ENCODE measurements at regions not wholly inside any gene's neighbourhood (a gene's known extent, or its start where the extent isn't known, plus 50 kb on each side); places are given as distances from the start of the nearest gene placed in this dataset.
"Not testable (repeated sequence)": the region's sequence is repeated elsewhere in the genome, so short reads cannot be mapped to it uniquely, and the experiment has no call there.

DNA sequence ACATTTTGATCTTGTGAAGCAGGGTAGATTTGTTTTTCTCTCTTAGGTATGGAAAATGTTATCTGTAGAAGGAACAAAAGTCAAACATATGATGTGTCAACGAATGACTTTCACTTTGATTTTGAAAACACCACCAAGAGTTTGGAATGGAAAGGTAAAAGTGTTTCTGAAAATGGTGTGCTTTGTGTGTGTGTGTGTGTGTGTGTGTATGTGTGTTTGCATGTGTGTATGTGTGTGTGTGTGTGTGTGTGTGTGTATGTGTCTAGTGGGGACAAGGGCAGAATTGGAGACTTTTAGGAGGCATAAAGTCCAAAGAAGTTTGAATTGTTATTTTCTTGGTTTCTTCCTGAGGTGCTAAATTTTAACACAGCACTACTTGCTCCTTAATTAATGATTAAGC, 115.4 kb upstream of the PRKCQ start:
- no peak for DNase-seq (ENCODE audit: low read depth)

DNA sequence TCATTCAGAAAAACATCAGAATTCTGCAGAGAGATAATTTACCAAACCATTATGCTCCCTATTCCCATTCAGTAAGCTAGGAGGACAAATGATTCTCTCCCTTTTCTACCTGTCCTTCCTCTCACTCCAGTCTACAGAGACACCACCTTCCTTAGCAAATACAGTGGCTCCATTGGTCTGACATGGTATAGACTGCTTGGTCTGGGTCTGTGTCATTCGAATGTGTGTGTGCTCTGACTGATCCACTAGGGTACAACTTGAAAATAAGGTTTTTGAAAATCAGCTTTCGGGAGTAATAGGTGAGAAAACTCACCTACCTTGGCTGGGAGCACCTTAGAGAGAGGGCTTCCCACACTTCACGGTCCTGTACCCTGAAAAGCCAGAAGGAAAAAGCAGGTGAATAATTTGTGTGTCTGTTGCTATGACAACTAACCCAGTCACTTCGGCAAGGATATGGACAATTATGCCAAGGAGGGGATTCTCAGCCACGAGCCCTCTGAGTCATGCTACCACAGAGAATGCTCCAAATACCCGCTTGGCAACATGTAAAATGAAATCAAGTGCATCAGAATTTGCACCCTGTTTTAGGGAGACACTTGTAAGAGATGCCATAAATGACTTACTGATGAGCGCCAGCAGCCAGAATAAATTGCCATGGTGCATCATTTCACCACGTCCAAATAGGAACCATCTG, 114.5 kb upstream of the PRKCQ start:
- DNase-seq (ENCODE audit: low read depth), result no peak

DNA sequence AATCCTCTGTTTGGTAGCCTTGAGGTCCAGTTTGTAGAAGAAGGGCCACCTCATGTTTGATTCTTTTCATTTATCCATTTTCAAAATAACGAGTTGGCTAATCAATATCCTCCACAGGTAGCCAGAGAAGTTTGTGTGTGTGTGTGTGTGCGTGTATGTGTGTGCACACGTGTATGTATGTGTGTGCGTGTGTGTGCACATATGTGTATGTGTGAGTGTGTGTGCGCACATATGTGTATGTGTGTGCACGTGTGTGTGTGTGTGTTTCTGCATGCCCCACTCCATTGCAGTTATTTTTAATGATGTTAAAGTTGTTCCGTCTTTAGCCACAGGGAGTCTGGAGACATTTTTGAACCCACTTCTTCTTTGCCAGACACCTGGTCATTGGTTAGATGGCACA, 112.8 kb upstream of the PRKCQ start:
- no peak for DNase-seq (ENCODE audit: low read depth)

DNA sequence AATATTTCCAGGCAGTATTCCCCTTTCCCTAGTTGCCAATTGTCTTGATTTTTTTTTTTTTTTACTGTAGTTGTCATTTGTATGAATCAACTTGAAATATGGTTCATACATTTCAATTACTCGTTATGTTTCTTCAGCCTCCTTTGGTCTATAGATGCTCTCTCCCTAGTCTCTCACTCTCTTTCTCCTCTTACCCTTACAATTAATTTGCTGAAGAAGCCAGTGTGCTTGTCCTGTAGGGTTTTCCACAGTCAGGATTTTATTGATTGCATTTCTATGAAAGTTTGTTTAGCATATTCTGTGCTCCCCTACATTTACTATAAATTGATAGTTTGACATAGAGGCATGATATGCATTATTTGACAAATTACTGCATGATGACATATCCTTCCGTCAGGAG, 112.0 kb upstream of the PRKCQ start:
- no peak for DNase-seq (ENCODE audit: low read depth)

DNA sequence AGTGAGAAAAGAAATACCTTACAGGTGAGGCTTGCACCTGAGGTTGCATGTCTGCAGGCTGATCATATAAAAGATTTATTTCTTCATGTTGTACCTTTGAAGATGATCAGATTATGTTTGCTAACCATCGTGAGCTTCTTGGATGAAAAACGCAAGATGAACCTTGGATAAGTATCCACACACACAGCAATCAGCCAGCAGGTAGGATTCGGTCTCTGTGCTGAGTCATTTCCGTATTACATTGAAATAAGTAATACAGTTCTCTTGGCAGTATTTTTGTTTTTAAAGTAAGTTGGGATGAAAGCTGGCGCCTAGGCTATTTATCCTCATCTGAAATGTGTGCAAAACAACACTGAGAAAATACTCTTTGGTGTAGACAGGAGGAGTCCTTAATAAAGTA, 109.0 kb upstream of the PRKCQ start:
- no peak for DNase-seq (ENCODE audit: low read depth)

DNA sequence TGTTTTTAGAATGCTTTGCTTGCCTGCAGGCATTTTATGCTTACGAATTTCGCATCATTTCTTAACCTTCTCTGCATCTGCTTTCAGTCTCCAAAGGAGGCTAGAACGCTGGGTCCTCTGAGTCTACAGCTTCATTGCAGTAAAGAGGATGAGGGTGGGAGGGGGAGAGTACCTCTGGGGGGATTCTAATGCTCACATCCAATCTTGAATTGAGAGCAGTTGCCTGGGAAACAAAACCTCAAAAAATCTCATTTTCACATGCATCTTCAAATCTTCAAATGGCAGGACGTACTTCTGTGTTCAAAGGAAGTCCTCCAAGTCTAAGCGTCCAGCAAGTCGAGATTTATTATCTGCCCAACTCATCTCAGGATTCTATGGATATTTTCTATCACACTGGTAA, 100.7 kb upstream of the PRKCQ start:
- no peak for DNase-seq (ENCODE audit: low read depth)

DNA sequence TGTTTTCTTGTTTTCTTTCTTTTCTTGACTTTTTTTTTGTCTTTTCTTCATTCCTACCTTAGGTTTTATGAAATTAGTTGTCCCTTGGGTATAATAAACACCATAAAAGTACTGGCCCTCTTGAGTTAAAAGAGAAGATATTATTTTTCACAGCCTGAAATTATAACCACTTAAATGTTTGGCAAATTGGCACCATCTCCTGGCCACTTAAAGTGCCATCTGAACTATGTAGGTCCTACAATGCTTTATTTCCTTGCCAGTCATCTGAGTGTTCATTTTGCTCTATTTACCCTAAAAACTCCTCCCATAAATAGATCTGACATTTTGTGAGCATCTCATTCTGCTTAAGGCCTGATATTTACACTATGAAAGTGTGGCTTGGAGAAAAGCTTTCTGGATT, 98.9 kb upstream of the PRKCQ start:
- no peak for DNase-seq (ENCODE audit: low read depth)

DNA sequence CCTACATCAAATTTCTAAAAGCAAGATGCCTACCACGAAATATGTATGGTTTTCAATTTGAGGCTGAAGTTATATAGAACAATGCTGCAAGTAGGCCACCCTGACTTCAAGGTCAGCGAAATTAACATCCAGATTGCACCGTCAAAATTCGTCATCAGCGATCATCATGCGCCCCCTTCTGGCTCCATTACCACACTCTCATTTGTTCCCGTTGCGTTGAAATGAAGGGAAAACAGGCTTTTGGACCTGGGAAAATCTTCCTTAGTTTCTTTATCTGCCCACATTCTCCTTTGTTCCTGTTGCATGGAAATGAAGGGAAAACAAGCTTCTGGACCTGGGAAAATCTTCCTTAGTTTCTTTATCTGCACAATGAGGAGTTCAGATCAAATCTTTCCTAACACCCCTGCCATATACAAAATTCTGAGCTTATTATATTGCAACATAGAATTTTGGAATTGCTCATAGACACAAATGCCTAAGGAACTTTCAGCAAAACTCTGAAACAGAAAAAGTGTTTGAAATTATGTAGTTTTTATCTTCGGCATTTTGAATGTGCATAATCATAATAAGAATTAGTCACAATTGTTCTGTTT, 98.2 kb upstream of the PRKCQ start:
- peak; percentile 55 for DNase-seq (ENCODE audit: low read depth)

DNA sequence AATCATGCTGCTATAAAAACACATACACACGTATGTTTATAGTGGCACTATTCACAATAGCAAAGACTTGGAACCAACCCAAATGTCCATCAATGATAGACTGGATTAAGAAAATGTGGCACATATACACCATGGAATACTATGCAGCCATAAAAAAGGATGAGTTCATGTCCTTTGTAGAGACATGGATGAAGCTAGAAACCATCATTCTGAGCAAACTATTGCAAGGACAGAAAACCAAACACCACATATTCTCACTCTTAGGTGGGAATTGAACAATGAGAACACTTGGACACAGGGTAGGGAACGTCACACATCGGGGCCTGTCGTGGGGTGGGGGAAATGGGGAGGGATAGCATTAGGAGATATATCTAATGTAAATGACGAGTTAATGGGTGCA, 97.1 kb upstream of the PRKCQ start:
- not testable (repeated sequence) for DNase-seq (ENCODE audit: low read depth)

DNA sequence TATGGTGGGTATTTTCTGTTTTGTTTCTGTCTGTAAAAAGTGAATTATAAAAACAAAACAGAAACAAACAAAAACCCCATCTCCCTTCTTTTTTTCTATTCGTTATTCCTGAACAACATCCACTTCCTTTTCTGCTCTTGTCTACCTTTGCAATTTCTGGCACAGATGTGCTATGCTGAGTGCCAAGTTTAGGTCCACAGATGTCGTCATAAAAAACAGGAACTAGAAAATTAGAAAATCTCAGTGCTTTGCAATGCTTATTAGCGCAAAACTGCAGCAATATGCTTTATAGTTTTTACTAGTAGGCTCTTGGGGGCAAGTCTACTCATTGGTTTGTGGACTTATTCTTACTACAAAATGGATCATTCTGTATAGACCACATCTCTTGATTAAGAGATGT, 94.2 kb upstream of the PRKCQ start:
- no peak for DNase-seq (ENCODE audit: low read depth)

DNA sequence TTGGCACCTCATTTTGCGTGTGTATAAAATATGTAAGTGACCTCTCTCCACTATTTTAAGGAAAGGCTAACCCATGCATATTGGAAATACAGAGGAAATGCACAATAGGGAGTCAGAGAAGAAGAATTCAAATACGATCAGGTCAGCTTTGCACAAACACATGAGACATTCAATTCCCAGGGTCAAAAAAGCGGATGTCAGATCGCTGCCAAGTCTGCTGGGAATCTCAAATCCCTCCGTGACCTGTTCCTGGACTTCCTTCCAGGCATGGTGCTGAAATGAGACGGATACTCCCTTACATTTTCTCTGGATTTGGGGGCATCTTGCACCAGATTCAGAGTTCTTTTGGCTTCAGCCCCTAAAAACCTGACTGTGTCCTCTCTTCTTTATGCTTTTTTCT, 91.9 kb upstream of the PRKCQ start:
- no peak for DNase-seq (ENCODE audit: low read depth)

DNA sequence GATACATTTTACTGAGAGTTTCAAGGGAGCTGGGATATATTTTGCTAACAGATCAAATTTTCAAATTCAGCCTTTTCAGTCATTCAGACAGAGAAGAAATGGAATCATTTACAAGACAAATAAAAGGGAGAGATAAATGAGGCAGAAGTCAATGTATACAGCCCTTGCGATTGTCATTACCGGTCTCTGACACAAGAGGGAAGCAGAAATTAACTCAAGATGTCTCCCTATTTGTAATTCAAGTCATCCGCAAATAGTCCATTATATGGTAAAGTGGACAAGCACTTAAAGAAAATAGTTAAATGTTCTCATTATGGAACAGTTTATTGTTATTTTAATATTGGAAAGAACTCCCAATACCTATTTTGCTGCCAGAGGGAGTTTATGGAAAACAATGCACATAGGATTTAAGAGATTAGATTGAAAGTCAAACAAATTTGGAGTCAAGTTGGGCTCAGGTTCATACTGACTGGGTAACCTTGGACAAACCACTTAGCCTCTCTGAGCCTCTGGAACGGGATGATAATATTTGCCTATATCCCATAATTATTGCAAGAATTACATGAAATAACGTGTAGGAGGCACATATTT, 89.3 kb upstream of the PRKCQ start:
- peak; percentile 47 for DNase-seq (ENCODE audit: low read depth)

DNA sequence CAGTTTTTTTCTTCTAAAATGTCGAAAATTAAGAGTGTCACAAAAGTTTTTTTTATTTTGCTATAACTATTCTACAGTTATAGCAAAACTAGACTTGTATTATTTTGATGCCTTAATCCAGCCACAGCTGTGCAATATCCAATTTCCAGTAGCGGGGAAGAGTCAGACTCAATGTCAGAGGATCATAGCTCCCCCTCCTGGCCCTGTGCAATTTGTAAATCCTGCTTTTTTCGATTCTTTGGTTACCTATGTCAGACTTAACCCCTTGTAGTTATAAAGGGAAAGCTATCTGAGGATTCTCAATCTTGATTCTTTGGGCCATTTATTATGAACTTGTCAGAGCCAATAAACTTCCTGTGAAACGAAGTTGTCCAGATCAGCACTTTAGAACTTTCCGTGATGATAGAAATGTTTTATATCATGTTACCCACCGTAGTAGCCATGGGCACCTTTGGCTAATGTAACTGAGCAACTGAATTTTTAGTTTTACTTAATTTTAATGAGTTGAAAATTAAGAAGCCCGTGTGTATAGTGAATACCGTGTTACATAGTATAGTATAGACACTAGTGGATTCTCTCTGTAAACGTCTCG, 87.7 kb upstream of the PRKCQ start:
- DNase-seq (ENCODE audit: low read depth), result peak; percentile 43

DNA sequence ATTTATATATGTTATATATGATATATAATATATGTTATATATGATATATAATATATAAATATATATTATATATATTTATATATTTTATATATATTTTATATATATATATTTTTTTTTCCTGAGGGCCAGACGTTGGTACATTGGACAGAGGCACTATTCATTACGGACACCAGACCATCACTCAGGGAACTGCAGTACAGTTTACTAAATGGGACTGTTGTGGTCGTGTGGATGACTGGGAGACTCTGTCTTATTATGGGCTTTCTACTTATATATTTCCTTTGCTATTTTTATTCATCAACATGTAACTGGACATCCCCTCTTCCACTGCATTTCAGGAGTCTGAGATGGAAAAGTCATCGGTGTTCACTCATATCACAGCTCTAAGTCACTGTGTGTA, 87.1 kb upstream of the PRKCQ start:
- no peak for DNase-seq (ENCODE audit: low read depth)

DNA sequence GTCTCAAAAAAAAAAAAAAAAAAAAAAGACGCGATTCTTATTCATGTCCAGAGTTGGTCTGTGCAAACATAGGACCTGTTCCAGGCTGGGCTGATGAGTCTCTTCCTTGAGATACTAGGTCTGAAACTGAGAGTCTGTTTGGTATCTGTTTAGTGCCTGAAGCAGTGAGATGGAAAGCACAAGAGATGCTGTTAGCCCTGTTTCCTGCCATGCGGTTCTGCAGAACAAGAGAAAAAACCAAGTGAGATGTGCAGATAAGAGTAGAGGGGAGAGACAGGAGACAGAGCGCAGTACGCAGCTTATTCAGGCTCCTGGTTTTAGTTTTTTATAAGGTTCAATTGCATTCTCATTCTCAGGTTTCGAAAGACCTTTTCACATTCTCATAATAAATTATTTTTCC, 85.8 kb upstream of the PRKCQ start:
- no peak for DNase-seq (ENCODE audit: low read depth)

DNA sequence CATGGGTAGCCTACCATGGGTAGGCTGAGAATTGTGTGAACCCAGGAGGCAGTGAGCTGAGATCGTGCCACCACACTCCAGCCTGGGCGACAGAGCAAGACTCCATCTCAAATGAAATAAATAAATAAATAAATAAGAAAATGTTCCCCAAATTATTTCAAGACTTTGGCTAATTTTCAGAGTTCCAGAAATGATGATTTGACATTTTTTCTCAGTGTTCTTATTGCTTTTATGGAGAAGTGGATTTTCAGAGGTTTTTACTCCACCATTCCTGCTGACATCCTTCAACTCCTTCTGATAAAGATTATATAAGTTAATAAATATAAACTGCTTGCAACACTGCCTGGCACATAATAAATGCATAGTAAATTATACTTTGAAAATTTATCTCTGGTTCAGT, 80.4 kb upstream of the PRKCQ start:
- DNase-seq (ENCODE audit: low read depth), result no peak

DNA sequence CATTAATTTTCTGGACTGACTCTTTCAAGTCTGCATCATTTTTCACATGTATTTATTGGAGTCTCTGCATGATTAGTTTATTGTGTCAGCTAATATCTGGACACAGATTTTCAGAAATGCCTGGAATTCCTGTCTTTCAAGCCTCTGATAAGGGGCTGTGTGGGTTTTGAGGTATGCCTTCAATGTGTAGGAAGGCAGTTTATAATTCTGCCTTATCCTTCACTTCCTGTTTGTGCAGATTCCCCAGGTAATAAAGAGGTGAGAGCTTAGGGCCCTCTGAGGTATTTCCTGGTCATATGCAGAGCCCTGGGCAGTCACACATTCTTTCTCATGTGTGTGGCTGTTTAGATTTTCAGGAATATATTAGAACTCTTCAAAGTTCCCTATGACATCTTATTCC, 79.4 kb upstream of the PRKCQ start:
- no peak for DNase-seq (ENCODE audit: low read depth)

DNA sequence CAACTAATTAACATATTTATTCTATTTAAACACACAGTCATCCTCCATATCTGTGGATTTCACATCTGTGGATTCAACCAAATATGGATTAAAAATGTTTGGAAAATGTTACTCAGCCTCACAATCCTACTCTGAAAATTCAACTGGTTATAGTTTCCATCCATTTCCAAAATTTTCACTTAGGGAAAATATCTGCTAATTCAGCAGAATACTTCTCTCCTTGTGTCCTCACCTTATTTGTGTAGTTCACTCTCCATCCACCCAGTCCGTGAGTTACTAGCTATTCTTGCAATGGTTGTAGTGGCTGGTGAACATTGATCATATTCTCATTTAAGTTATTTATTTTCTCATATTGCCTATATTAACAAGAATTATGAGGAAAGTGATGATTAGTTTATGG, 77.6 kb upstream of the PRKCQ start:
- no peak for DNase-seq (ENCODE audit: low read depth)

DNA sequence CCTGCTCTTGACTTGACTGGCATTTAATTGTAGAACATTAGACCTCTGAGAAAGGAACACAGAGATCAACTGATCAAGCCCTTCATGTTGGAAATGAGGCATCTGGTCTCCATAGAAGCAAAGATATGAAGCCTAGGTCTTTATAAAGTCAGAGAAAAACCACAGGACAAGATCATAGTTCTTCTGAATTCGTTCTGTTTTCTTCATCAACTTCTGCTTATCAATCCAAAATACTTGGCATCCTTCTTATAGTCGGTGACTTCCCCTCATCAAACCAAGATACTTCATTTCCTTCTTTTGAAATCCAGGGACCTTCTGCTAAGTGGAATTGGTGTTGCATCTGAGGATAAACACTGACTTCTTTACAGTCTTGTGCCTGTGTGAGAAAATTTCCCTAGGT, 77.1 kb upstream of the PRKCQ start:
- no peak for DNase-seq (ENCODE audit: low read depth)

DNA sequence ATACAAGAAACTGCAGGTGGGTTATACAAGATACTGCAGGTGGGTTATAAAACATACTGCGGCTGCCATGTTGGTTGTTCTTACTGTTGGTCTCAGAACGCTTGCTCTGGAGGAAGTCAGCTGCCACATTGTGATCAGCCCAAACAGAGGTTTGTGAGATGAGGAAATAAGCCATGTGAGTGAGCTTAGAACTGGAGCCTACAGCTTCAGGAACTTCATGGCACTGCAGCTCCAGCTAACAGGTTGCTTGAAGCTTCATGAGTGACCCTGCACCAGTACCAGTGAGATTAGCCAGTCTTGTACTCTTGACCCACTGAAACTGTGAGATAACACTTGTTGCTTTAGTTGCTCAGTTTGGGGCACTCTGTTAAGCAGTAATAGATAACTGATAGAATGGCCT, 74.5 kb upstream of the PRKCQ start:
- DNase-seq (ENCODE audit: low read depth), result no peak

DNA sequence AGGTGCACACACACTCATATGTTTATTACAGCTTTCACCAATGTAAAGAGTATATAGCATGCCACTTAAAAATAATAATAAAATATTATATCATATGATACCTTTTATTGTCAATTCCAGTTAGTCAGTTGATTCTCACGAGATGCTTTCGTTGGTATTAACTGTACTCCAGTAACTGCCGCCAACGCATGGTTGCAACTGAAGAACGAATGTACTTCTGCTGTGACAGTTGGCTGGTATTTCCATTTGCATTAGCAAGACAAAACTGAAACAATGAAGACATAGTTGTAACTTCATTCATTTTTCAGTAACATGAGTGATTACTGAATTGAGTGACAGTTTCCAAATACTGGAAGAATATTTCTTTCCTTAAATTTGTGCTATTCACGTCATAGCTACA, 70.5 kb upstream of the PRKCQ start:
- DNase-seq (ENCODE audit: low read depth), result no peak

DNA sequence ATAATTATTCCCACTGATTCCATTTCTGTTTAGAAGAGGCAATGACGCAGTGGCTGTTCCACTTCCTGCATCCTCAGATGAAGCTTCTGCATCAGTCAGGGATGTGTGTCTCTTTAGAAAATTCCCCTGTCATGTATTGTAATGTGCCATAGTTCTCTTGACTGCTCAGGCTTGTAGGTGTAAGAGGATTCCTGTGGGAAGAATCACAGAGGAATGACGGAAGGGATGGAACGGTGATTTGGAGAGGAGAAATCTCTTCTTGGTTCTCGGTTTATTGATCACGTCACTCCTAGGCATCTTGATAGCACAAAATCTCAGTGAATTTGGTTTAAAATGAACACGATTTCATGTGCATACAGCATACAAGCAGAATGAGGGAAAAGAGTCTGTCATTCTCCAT, 69.8 kb upstream of the PRKCQ start:
- DNase-seq (ENCODE audit: low read depth), result no peak
